HG03196 (cell line): ENCODE measurements at regions not wholly inside any gene's neighbourhood (a gene's known extent, or its start where the extent isn't known, plus 50 kb on each side); places are given as distances from the start of the nearest gene placed in this dataset.

Source experiments
- ATAC-seq: cut with Tn5 transposase; IDR thresholded peaks from one replicate; pipeline ENCODE4 v1.9.1; 2021; ENCODE audit not compliant: unreplicated experiment

- no peak for ATAC-seq
Measured at GRCh38 chr3:72248869-72249268, 463.9 kb upstream of the PROK2 start.

DNA sequence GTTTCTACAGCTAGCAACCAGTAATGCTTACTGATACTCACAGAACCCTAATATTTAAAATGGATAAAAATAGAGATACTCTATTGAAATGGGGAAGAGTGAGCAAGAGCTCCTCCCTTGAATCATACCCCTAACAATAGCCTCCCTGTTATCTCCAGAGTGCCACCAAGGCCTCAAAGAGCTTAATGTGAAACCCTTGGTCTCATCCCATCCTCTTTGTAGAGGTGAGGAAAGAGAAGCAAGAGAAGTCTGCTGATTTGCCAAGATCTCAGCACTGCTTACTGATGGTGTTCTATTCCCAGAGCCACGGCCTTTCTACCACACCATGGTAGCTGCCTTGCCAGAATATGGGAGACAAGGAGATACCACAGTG is 463.4 kb upstream of the PROK2 start:
- no peak for ATAC-seq

DNA sequence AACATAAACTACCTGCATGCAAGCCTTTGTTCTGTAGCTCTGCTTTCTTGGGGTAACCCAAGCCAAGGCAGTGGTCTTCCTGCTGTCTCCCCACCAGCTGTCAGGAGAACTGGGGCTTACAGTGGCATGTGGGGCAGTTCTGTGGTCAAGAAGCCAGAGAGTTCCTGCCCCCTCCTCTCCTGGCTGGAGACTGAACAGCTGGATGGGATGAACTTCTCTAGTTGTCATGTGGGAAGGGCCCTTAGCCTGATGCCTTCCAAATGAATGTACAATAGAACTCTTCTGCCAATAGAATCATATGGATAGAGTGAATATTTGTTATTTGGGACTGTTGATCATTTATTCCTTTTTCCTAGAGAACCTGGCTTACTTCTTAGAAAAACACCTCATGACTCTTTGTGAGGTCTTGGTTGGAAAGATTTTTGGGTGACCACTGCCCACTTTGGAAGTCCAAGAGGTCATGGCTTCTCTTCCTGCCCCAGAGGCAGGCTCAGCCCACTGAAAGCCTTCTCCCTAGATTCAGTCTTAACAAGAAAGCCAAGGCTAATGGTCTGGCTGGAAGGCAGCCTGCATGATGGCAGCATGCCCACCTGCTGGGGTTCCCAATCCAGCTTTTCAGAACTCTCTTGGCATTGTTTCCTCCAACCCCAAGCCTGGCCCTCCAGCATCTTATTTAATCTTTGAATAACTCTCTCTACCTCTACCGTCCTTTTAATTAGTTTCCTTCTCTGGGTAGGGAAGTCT is 462.9 kb upstream of the PROK2 start:
- ATAC-seq = no peak

GRCh38 chr3:72247126-72247525 is 462.2 kb upstream of the PROK2 start:
- no peak for ATAC-seq

- ATAC-seq = no peak
Measured at GRCh38 chr3:72246685-72247084, 461.7 kb upstream of the PROK2 start.

DNA sequence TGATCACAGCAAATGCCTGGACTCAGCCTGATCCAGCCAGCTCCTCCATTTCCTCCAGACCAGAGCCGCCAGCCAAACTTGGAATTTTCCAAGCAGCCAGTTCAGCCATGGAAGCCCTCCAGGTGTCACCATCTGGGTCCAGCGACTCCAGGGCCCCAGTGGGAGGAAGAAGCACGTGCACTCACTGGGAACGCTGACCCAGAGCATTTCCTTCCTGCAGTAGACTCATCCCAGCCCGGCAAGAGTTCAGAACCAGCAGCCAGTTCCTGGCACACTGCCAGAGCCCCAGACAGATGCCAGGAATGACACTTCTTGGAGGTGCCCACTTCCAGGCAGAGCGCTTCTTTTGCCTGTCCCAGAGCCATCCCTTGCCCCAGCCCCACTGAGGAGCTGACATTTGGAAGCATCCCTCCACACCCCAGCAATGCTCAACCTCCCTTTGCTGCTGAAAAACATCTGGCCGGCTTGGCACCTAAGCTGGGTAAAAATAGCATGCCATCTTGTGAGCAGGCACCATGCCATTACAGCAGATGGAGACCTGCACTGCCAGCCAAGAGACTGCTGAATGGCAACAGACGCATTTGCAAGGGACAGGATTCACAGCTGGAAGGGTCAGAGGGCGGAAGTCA is 460.3 kb upstream of the PROK2 start:
- ATAC-seq = no peak

DNA sequence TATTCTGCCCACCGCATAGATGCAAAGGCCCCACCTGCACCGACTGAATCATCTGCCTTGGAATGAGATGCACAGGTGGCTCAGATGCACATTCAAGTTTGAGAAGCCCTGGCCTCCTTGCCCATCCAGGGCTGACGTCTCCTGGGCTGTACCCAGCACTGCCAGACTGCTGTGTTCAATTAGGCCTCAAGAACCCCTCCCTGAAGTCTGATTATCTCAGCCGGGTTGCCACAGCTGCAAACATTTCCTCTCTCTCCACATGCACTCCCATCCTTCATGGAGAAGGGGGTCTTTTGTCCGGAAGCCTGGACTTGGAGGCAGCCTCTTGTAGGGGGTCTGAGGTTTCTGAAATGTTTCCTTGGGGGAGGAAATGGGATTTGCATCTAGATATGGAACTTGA is 459.4 kb upstream of the PROK2 start:
- ATAC-seq = no peak

DNA sequence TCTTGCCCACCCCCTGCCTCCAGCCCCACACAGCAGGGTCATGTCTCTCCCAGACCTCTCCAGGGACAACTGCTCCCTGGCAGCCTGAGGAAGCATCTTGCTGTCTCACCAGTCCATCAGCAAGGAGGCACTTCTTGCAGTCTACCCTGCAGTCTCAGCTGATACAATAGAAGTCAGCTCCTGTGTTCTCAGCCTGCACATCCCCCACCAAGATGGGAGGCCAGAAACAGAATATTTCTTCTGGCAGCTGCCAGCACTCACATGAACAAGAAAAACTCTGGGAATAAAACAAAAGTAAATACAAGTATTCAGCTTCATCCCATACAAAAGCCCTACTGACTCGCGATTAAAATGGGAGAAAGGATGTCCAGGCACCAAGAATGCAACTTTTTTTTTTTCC is 457.4 kb upstream of the PROK2 start:
- ATAC-seq = no peak

- no peak for ATAC-seq
Measured at GRCh38 chr3:72241525-72241924, 456.6 kb upstream of the PROK2 start.

DNA sequence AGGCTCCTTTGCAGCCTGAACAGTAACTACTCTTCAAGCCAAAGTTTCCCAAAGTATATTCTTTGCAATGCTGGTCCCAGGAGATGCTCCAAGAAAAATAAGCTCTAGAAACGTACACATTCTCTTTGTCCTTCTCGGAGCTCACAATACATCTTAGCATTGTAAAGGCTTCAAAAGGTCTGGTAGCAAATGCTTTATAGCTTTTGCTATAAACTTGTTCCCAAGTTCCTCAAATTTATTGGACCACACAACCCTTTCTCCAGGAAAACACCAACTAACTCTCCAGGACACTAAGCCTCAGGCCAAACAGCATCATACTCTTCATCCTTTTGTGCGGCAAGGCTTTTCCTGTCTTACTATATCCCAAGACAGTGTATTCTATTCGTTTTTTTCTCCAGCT is 455.6 kb upstream of the PROK2 start:
- ATAC-seq = no peak

GRCh38 chr3:72238801-72239200 is 453.9 kb upstream of the PROK2 start:
- ATAC-seq = no peak

GRCh38 chr3:72238010-72238691 is 453.2 kb upstream of the PROK2 start:
- no peak for ATAC-seq

GRCh38 chr3:72237679-72238009 is 452.7 kb upstream of the PROK2 start:
- no peak for ATAC-seq

DNA sequence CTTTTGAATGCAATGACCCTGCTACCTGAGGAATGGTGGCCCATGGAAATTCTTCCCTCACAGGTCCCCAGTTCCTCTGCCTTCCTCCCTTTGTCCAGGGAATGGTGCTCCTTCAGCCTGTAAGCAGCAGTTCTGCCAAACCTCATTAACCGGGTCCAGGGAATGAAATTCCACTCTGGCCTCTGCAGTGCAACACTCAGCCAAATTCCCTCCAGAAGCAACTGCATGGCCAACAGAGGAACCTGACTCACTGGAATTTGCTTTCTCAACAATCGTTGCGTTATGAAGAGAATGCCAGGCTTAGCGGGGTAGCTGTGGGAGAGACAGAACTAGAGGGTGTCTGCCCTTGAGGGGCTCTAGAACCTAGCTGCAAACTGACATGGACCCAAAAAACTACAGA is 449.4 kb upstream of the PROK2 start:
- ATAC-seq = no peak

GRCh38 chr3:72233571-72233970 is 448.6 kb upstream of the PROK2 start:
- ATAC-seq = no peak

GRCh38 chr3:72232777-72233176 is 447.8 kb upstream of the PROK2 start:
- no peak for ATAC-seq

GRCh38 chr3:72232331-72232730 is 447.4 kb upstream of the PROK2 start:
- no peak for ATAC-seq

GRCh38 chr3:72231439-72232196 is 446.7 kb upstream of the PROK2 start:
- ATAC-seq = no peak

DNA sequence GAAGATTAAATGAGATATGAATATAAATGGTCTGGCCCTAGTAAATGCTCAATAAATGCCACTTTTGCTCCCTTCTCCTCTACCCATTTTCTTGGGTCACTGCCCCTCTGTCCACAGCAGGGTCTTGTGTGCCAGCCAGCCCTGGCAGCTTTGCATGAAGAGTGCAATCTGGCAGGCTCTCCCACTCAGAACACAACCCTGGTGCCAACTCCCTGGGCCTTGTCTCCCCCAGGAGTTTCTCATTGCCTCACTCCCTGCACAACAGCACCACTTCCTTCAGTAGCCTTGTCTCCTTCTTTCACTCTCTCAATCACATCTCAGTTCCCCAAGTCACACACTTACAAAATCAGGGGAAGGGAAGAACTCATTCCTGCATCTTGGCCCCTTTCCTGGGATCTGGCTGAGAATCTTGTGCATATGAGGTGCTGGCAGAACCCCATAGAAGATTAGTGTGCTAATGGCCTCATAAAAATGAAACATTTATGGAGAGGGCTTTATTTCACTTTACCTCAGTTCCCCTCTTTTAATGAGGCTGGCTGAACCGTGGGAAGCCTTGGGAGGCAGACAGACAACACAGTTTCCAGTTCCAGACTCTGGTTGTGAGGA is 445.9 kb upstream of the PROK2 start:
- no peak for ATAC-seq

GRCh38 chr3:72229952-72230351 is 445.0 kb upstream of the PROK2 start:
- no peak for ATAC-seq

DNA sequence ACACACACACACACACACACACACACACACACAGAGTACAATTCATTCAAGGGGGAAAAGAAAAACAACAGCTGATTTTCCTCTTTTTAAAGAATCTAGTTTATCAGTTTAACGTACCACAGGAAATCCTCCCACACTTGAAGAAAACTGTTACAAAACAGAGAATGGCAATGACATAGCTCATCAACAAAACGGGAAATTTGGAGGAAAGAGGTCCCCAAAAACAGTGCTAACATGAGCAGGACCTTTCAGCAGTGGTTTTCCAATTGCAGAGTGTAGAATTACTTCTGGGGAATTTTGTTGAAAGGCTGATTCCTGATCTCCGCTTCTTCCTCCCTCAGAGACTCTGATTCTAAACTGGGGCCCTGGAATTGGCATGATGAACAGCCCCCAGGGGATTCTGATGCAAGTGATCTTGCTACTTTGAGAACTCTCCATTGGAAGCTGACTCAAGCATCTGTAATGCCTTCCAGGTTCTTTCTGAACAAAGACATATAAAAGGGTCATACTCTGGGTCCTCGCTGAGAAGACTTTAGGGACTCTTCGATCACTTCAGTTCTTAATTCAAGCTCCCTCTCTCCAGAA is 442.6 kb upstream of the PROK2 start:
- no peak for ATAC-seq
